SK-MEL-5 (cell line): ENCODE measurements at regions not wholly inside any gene's neighbourhood (a gene's known extent, or its start where the extent isn't known, plus 50 kb on each side); places are given as distances from the start of the nearest gene placed in this dataset.

Experiments
- DNase-seq: peaks from one replicate; pipeline ENCODE4 v3.0.0-alpha.2; 2016; ENCODE audit warnings: low read depth, low spot score
- in situ Hi-C: cut with HindIII; loops from 2 replicates; pipeline ENCODE4 v1.10.0; 2016; ENCODE audit warnings: low sequenced_read_pairs, high pct_unique_total_duplicates, low pct_unique_long_range_greater_than_20kb

- no peak for DNase-seq
- in situ Hi-C loops: no loop called here
Observed at GRCh38 chr1:22237433-22238093, 94.7 kb upstream of the WNT4 start.

DNA sequence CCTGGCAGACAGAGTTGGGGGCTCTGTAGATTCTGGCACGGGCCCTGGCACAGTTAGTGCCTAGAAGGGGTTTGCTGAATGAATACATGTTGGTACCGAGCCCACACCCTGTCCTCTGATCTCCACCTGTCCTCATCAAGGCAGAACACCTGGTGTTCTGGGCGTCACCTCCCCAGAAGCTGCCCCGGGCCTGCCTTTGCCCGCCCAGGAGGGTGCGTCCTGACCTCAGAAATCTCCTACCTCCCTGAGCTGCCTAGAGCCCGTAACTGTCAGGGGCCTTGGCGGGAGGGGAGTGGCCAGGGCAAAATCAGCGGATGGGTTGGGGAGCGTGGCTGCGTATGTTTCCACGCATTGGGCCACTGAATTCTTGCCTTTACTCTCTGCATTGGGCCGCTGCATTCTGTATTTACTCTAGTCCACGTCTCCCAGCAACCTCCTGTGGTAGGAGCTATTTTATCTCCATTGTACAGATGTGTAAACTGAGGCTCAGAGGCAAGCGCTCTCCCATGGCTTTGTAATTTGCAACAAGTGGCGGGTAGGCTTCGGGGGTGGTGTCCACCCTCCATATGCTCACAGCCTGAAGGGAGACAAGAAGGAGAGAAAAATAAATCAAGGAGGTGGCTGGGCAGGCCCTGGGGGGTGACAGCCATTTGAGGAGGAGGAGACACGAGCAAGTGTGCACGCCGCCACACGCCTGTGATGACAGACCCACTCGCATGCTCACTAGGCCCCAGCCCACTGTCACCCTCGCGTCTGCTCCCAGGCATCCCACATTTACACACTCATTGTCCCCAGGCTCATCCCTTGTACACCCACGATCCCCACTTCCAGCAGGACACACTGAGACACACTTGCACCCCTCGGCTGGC, 95.7 kb upstream of the WNT4 start:
- in situ Hi-C loops: no loop called here
- no peak for DNase-seq

- in situ Hi-C loops: no loop called here
Observed at GRCh38 chr1:22239378-22239777, 96.5 kb upstream of the WNT4 start.

DNA sequence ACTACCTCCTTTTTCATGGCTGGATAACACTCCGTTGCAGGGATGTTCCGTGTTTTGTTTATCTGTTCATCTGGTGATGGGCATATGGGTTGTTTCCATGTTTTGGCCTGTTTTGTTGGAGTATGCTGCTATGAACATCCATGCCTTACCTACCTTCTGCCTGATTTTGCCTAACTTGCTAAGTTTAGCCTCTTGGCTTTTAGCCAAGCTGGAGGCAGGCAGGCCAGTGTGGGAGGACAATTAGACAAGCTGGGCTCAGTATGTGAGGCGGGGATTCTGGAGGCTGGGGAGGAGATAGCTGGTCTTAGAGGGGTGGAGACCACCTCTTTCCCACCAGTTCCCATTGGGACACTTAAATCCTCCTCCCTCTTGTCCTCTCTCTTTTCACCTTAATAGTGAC, 98.4 kb upstream of the WNT4 start:
- in situ Hi-C loops: no loop called here
- DNase-seq: no peak

More at GRCh38 chr1:22239378-22239777, 96.5 kb upstream of the WNT4 start:
- no peak for DNase-seq

GRCh38 chr1:22241811-22242210, 98.9 kb upstream of the WNT4 start:
- DNase-seq: no peak
- in situ Hi-C loops: no loop called here

DNA sequence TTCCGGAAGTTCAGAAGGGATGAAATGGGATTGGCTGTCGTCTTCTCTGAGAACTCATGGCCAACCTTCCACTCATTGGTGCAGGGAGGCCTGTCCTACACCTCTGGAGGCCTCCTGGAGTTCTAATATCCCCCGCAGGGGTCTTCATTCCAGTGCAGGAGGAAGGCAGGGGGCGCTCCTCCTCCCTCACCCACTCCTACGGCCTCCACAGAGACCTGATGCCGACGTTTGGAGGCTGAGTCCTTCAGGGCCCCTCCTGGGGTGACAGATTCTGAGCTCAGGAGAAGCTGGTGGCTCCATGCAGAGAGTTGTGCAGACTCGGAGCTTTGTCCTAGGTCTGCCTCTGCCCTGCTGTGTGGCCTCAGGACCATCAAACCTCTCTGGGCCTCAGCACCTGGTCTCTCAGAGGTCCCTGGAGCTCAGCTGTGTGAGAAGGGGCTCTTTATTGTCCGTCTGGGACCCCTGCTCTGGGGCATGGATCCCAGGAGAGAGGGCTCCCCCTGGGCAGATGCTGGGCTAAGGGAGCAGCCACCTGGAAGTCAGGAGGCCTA, 102.3 kb upstream of the WNT4 start:
- no peak for DNase-seq
- in situ Hi-C loops: no loop called here

DNA sequence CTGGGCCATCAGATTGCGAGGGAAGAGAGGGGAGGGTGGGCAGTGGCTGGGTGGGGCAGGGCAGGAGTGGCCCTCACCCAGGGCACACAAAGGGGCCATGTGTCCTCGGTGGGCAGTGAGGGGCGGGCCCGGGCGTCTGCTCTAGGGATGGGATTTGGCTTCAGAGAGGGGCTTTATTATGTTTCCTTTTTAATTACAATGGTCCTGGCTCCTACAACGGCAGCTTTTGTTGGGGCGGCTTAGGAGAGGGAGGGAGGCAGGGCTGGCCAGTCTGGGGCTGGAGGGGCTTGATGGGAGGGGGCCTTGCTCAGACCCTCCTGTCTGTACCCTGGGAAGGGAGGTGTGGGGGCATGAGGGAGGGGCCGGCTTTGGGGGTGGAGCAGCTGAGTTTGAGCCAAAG, 102.8 kb upstream of the WNT4 start:
- DNase-seq: no peak
- in situ Hi-C loops: no loop called here

- in situ Hi-C loops: no loop called here
- no peak for DNase-seq
Observed at GRCh38 chr1:22246755-22247480, 104.0 kb upstream of the WNT4 start.

- in situ Hi-C loops: no loop called here
- DNase-seq: no peak
Observed at GRCh38 chr1:22247527-22248245, 104.8 kb upstream of the WNT4 start.

GRCh38 chr1:22248746-22249145, 105.8 kb upstream of the WNT4 start:
- no peak for DNase-seq
- in situ Hi-C loops: no loop called here

GRCh38 chr1:22249928-22250680, 107.2 kb upstream of the WNT4 start:
- in situ Hi-C loops: no loop called here
- DNase-seq: no peak

GRCh38 chr1:22250724-22251123, 107.8 kb upstream of the WNT4 start:
- in situ Hi-C loops: no loop called here
- no peak for DNase-seq

DNA sequence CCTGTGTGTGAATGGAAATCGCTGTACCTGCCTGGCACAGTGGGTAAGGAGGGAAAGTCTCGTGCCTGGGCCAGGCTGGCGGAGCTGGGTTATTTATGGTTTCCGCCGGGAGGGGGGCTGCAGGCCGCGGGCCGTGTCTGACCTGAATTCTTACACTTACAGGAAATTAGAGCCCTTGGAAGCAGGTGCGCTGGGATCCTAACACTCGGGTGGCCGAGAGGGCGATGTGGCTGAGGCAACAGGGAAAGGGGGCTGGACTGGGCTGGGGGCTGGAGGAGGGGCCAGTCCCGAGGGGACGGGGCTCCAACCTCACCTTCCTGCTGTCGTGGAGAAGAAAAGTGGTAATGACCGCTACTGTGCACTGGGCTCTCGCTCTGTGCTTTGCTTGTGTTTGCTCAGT, 109.4 kb upstream of the WNT4 start:
- in situ Hi-C loops: no loop called here
- no peak for DNase-seq

DNA sequence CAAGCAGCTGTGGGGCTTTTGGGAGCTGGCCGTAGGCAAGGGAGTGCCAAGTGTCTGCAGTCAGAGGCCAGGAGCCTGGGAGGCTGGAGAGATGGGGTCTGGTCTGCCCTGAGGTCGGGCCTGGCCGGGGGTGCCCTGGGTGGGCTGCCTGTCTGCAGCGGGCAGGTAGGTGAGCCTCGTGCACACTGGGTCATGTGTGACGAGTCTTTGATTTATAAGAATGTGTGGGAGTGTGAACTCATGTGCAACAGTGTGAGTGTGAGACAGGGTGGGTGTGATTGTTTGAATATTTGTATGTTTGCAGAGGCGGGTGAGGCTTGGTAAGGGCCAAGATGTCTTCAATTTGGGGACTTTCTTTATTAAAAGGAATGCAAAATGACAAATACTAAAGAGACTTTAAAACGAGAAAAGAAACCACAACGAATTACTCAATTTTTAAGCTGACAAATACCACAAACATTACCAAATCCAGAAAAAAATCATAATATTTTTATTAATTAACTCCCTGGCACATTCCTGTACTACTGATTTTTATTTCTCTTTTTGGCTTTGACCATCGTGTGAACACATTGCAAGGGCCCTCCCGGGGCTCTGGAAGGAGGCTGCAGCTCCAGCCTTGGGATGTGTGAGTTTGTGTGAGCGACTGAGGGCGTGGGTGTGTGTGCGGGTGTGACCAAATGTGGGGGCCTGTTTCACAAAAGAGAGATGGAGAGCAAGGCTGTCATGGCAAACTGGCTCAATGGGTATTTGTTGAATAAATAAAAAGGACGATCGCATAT, 110.3 kb upstream of the WNT4 start:
- in situ Hi-C loops: no loop called here
- no peak for DNase-seq

DNA sequence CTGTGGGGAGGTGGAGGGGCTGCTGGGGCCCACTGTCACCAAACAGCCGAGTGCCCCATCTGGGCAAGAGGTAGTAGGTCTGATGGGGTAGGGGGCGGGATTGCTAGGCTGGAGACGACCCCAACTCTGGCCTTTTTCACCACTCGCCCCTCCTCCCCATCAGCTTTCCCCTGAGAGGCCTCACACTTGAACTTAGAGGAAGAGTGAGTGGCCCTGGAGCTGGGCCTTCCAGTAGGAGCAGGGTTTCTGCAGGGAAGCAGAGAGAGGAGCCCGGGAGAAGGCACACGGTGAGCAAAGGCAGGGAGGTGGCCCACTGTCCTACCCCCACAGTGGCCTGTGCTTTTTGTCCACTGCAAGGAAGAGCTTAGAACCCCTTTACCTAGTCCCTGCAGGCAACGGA, 111.9 kb upstream of the WNT4 start:
- DNase-seq: no peak
- in situ Hi-C loops: no loop called here
